Stimulated activated CD8-positive, alpha-beta memory T cell treated with anti-CD3 and anti-CD28 coated beads, Interleukin-7, amount 100 ng/mL, for 1 hour (primary cell): ENCODE measurements at regions not wholly inside any gene's neighbourhood (a gene's known extent, or its start where the extent isn't known, plus 50 kb on each side); places are given as distances from the start of the nearest gene placed in this dataset.
"Not testable (repeated sequence)": the region's sequence is repeated elsewhere in the genome, so short reads cannot be mapped to it uniquely, and the experiment has no call there.

ENCODE experiments used
- DNase-seq, 2 donors: peaks; one replicate each; pipeline ENCODE4 v3.0.0-alpha.2; 2020; ENCODE audit warnings: low read depth in 2 of 2

DNA sequence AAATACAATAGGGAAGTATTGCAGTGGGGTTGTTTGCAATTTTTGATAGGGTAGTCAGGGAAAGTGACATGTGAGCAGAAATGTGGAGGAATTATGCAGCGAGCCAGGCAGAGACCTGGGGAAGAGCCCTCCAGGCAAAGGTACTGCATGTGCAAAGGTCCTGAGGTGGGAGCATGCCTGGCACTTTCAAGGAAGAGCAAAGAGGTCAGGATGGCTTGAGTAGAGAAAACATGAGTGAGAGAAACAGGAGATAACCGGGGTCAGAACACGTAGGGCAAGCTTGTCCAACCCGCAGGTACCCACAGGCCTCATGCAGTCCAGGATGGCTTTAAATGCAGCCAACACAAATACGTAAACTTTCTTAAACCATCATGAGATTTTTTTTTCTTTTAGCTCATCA is 71.0 kb downstream of the COQ2 start:
- DNase-seq = no peak

GRCh38 chr4:83212041-83212851 is 72.4 kb downstream of the COQ2 start:
- peak in 1 of 2 donors; percentile 23 for DNase-seq

DNA sequence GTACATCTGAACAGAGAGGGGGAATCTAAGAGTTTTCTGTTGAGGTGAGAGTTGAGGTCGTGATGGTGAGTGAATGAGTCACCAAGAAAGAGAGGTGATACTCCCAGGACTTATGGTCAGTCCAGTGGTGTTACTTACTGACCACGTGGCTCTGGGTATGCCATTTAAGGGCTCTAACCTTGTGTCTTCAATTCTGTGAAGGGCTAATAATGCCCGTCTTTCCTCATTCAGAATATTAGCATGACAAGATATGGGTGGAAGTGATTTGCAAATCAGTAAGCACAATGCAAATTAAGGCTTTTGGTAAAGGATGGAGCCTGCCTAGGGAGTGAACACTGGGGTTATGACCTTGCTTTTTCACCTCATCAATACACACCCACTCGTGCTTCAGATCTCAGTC is 75.2 kb downstream of the COQ2 start:
- DNase-seq = no peak

DNA sequence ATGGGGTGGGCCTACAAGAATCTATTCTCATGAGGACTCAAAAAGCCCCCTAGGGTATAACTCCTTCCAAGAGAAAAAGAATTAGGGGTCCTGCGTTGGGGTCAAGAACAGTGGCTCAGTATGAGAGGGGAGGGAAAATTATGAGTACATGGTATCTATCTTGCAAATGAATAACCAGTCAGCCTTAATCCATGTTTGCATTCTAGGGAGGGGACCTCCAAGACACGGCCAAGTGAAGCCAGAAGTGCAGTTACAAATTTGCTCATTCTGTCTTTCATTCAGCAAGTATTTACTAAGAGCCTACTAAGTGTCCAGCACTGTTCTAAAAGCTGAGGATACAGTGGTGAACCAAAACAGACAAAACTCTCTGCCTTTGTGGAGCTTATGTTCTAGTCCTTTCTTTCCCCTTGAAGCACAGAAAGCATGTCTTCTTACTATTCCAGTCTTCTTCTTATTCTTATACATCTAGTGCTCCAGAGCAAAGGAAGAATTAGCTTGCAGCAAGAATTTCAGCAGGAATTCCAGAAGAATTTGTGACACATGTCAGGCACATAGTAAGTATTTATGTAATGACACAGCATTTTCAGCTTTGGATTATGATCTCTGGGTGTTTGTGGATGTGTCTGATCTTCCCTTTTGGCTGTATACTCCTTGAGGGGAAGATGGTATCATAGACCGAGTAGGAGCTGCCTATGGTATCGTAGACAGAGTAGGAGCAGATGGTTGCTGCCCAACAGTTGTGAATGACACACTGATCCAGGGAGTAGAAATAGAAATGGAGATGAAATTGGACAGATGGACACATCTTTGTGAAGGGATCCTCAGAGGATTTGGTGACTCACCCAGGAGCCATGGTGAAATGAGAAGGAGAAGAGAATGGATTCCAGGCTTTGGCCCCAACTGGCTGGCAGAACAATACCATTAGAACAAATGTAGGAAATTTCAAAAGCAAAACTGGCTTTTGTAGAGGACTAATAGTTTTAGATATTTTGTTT is 75.9 kb downstream of the COQ2 start:
- no peak for DNase-seq

GRCh38 chr4:83207497-83208101 is 77.0 kb downstream of the COQ2 start:
- DNase-seq = no peak

DNA sequence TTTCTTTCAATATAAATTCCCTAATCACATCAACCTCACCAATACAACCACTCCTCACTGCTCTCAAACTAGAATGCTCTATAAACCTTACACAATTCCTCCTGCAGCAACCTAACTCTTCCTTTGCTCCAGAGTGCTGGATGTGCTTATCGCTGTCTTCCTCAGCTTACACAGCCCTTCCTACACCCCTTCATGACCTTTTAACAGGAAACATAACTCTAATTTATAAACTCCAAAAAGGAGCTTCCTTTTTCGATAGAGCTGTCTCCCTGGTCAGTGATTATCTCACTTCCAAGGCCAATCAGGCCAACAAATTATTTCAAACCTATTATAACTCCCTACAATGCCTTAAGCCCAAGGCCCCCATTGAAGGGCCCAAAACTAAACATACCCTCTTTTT is 78.8 kb downstream of the COQ2 start:
- DNase-seq = no peak

DNA sequence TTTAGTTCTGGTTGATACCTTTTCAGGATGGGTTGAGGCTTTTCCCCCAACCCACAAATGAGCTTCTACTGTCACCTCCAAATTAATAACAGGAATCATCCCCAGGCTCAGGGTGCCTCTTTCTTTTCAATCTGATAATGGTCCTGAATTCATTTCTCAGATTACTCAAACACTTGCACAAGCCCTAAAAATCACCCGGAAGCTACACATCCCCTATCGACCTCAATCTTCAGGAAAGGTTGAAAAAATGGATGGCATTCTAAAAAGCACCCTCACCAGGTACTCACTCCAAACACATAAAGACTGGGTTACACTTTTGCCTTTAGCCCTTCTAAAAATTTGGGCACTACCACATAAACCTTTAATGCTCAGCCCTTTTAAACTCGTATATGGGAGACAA is 79.9 kb downstream of the COQ2 start:
- DNase-seq = no peak

- no peak for DNase-seq
Observed at GRCh38 chr4:83201761-83202160, 82.8 kb downstream of the COQ2 start.

- DNase-seq = no peak
Observed at GRCh38 chr4:83197555-83198235, 83.2 kb upstream of the PLAC8 start.

DNA sequence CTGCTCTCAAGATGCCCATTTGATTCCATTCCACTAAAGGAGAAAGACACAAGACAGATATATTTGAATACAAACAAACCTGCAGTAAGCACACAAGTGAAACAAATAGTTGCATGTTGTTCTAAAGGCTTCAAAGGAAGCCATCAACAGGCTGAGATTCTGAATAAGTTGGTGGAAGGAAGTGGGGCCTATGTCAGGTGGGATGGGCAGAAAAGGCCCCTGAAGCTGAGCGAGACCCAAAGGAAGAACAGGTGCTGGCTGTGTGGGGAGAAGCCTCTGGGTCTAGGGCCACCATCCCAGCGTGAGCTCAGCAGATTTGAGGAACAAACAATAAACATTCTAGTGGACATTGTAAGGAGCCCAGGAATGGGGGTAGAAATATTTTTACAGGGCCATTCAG is 82.4 kb upstream of the PLAC8 start:
- DNase-seq = no peak

DNA sequence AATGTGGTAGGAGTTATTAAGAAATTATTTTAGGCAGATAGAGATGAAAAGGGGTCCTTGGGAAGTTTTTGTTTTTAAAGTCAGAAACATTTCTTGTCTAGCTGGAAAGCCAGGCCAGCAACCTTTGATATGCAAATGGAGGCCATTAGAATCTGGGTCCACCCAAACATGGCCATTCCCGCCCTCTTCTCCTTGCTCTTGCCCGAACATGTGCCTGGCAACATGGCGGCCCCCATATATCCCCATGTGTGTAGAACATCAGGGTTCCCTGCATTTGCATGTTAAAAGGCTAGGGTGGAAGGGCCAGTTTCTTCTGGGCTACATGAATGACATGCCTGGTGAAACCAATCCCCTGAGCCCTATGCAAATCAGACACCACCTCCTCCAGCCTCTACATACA is 80.7 kb upstream of the PLAC8 start:
- no peak for DNase-seq

- not testable (repeated sequence) for DNase-seq
Observed at GRCh38 chr4:83194588-83194987, 80.1 kb upstream of the PLAC8 start.

GRCh38 chr4:83192634-83193033 is 78.1 kb upstream of the PLAC8 start:
- no peak for DNase-seq

DNA sequence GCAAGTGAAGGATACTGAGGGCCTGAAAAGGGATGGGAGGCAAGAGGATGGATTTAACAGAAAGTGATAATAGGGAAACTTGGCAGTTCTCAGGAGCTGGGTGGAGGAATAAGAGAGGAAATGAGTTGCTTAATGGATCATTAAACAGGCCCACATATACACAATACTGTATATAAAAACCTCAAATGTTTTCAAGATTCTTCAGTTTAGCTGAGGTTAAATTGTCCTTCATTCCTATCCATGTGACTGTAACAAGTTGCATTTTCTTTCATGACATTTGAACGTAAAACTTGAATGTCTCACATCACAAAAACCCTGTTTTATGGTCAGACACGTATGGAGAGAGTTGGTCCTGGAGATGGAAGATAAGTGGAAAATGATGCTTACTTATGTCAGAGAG is 76.5 kb upstream of the PLAC8 start:
- DNase-seq = no peak

DNA sequence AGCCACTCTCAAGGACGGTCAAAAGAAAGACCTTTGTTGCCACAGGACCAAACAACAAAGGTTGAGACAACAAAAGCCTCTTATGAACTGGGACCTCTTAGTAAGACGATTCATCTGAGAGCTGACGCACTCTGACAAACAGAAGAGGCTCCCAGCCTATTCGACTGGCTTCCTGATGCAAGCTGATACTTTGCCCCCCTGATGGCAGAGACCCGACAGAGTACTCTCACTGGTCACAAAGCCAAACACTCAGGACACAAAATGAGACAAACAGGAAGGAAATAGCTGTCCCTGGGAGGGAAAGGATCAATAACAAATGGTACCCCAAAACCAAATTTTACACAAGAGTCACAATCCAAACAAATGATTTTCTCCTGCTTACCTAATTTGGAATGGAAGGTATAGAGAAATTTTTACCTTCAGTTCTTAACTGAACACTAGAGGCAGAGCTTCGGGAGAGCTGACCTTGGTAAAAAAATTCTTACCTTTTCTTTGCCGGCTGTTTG is 75.2 kb upstream of the PLAC8 start:
- DNase-seq = no peak

- DNase-seq = no peak
Observed at GRCh38 chr4:83180431-83180968, 66.0 kb upstream of the PLAC8 start.

DNA sequence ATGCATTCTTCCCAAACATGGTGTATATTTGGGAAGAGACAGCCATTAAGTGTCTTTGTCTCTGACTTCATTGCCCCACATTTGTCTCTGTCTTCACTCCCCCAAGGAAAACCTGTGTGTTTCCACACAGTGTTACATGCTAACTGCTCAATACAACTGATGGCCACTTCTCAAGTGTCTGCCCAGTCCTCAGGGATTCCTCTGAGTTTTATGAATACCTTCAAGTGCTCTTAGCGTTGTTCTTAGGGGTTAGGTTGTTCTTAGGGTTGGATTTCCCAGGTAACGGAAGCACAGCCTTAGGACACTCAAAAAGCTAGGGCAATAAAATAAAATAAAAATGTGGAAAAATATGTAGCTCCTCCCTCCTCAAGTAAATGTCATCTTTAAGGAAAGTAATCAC is 64.7 kb upstream of the PLAC8 start:
- DNase-seq = no peak

DNA sequence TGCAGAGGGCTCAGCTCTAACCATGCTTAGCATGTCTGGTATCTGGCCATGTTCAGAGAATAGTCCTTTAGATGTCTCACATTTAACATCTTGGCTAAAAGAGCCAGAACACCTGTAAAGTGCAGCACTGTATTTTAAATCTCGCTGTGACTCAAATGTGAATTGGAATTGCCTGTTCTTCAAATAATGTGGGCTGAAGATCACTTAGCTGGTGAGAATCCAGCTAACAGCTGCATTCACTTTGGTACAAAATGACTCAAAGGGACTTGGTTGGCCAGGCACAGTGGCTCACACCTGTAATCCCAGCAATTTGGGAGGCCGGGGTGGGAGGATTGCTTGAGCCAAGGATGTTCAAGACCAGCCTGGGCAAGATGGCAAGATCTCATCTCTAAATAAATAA is 63.5 kb upstream of the PLAC8 start:
- no peak for DNase-seq

GRCh38 chr4:83177182-83177581 is 62.7 kb upstream of the PLAC8 start:
- DNase-seq = no peak

DNA sequence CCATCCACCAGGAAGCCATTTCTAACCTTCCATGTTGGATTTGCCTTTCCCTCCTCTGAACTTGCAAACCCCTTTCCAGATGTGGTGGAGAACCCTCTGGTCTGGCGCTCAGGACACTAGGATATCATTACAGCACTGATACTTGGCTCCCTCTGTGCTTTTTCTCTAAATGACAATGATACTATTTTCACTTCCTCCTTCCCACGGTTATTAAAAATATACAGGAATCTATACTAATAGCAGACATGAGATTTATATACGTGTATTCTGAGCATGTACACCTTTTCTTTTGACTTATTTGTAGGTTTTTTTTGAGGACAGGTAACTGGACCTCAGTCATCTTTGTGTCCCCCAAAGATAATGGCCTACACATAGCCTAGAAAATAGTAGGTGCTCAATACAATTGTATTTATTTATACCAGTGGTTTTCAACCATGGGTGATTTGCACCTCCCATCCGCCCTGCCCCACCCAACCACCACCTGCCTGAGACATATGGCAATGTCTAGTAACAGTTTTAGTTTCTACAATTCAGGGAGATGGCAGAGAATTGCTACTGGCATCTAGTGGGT is 60.4 kb upstream of the PLAC8 start:
- DNase-seq = no peak

DNA sequence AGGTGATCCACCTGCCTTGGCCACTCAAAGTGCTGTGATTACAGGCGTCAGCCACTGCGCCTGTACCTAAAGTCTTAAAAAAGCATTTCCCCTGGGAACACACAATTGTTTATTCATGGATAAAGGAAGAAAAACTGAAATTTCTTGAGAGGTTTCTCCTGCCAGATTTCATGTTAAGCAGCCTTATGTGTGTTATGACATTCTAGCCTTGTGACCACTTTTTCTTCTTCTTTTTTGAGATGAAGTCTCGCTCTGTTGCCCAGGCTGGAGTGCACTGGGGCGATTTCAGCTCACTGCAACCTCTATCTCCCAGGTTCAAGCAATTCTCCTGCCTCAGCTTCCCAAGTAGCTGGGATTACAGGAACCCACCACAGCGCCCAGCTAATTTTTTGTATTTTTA is 57.8 kb upstream of the PLAC8 start:
- DNase-seq = no peak
